ENCODE measurements at regions not wholly inside any gene's neighbourhood (a gene's known extent, or its start where the extent isn't known, plus 50 kb on each side); places are given as distances from the start of the nearest gene placed in this dataset.

GRCh38 chr17:77507111-77507885, 366.5 kb downstream of the SEC14L1 start:
- no peak for DNase-seq

- no peak for DNase-seq
Measured at GRCh38 chr17:77508047-77508715, 367.4 kb downstream of the SEC14L1 start.

GRCh38 chr17:77509089-77509488, 368.3 kb downstream of the SEC14L1 start:
- no peak for DNase-seq

GRCh38 chr17:77509599-77509998, 368.8 kb downstream of the SEC14L1 start:
- no peak for DNase-seq

- DNase-seq, result no peak
Measured at GRCh38 chr17:77510133-77510796, 369.5 kb downstream of the SEC14L1 start.

GRCh38 chr17:77511514-77512061, 370.8 kb downstream of the SEC14L1 start:
- no peak for DNase-seq

GRCh38 chr17:77512062-77512946, 371.5 kb downstream of the SEC14L1 start:
- no peak for DNase-seq

DNA sequence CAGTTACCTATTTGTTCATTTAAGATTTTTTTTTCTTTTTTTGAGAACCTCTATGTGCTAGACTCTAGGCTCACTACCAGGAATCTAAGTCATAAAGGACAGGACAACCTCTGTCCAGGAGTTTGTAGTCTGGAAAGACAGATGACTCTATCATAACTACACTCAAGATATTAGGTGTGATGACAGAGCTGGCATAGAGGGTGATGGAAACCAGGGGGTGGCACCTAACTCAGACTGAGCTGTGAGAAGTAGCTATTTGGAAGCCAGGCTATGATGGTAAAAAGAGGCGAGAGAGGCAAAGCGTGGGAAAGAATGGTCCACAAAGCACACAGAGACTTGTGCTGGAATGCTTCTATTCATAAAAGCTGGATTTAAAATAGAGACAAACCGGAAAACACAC, 372.3 kb downstream of the SEC14L1 start:
- DNase-seq, result no peak

- no peak for DNase-seq
Measured at GRCh38 chr17:77515227-77515626, 374.5 kb downstream of the SEC14L1 start.

GRCh38 chr17:77516902-77517301, 376.1 kb downstream of the SEC14L1 start:
- DNase-seq, result no peak

DNA sequence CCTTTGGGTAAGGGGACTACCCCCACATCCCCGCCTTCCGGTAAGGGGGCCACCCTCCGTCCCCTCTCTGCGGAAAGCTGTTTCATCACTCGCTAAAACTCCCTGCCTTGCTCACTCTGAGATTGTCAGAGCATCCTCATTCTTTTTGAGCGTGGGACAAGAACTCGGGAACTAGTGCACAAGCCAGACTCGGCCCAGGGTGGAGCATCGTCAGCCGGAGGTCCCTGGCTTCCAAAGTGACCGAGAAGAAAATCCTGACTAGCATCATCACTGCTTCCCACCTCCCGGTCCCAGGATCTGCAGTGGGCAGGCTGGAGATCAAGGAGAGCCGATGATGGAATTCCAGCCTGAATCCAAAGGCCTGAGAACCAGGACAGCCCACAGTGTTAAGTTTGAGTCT, 380.3 kb downstream of the SEC14L1 start:
- no peak for DNase-seq

DNA sequence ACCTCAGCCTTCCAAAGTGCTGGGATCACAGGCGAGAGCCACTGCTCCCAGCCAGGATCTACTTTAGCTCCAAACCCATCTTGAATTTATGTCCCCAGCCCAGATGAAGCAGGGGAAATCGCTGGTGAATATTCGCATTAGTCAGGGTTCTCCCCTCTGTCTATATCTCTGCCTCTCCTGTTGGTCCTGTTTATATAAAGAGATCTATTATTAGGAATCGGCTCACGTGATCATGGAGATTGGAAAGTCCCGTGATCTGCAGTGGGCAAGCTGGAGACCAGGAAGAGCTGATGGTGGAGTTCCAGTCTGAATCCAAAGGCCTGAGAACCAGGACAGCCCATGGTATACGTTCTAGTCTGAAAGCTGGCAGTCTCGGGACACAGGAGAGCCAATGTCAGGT, 382.8 kb downstream of the SEC14L1 start:
- no peak for DNase-seq

- DNase-seq, result no peak
Measured at GRCh38 chr17:77526259-77526711, 385.5 kb downstream of the SEC14L1 start.

DNA sequence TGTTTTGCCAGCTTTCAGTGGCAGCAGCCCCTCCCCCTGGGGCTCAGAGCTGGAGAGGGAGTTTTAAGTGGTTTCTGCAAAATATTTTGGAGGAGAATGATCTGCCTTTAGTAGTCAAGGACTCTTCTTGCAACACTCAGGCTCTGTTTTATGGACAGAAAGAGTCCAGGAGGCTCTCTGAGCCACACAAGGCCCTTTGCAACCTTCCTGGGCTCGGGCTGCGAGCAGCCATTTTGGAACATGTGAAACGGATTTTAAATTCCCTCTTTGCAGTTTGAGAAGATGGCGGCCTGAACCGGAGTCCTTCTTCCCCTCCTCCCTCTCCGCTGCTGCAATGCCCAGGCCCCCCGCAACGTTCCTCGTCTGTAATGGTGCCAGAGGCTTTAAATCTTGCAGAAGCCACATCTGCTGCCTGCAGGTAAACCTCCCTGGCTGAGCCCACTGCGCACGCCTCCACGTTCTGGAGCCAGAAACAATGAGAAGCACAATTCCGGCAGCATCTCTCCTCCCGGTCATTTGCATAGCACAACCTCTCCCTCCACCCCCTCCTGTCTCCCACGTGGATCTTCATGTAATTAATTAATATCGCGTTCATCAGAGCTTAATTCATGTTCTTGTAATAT, 386.1 kb downstream of the SEC14L1 start:
- no peak for DNase-seq

DNA sequence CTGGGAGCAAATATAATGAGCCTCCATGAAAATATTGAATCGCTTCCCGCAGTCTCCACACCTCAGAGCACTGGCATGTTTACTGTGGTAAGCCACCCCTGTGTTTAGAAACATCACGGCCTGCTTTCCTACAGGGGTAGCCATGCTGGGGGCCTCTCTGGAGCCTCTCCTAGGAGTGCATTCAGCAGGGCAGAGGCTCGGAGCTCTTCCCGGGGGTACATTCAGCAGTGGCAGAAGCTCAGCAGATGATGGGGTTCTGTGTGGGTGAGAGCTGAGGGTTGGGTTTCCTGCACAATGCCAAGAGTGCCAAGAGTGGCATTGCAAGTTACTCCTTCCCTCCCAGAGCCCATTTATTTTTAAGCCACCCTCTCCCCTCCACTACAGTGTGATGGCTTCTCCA, 386.6 kb downstream of the SEC14L1 start:
- no peak for DNase-seq

GRCh38 chr17:77527836-77528505, 387.2 kb downstream of the SEC14L1 start:
- no peak for DNase-seq

DNA sequence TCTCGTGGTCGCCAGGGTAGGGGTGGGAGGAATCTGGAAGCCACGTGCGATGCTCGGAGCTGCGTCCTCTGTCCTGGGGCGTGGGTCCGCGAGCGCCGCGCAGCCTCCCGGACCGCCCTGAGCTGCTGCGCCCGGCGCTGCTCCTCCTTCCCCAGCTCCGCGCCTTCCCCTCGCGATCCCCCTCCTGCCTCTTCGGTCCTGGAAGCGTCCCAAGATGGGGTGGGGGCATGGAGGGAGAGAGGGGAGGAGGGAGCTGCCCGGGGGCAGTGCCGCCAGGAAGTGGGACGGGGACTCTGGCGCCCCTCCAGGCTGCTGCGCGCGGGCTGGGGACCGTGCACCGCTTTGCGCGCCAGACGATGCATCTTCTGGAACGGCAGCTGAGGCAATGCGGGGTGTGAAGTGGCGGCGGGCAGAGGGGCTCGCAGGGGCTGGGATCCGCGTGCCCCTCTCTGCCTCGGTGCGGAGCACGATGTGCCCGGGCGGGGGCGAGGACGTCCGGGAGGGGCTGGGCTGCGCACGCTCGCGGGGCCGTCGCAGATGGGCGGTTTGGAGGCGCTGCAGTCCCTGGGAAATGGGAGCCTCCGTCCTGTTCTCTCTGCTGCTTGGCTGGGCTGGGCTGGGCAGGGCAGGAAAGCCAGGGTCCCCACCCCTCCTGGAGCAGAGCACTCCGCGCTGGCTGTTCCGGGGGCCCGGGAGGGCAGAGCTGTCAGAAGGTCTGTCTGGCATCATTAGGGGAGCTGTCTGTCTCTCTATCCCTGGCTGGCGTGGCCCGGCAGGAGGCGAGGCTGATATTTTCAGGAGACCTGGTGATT, 388.0 kb downstream of the SEC14L1 start:
- no peak for DNase-seq

DNA sequence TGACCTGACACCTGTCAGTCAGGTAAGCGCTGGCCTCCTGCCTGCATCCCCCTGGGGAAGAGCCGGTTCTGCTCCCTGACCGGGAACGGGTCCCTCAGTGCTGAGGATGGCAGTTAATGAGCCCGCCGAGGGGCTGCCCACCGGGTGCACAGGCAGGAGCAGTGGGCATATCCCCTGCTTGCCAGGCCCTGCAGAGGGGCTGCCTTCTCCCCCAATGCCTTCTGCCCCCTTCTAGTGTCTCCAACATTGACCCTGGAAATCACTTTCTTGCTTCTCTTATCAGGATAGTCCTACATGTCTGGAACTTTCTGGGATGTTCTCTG, 388.5 kb downstream of the SEC14L1 start:
- DNase-seq, result no peak

- DNase-seq, result no peak
Measured at GRCh38 chr17:77530591-77530990, 389.8 kb downstream of the SEC14L1 start.

DNA sequence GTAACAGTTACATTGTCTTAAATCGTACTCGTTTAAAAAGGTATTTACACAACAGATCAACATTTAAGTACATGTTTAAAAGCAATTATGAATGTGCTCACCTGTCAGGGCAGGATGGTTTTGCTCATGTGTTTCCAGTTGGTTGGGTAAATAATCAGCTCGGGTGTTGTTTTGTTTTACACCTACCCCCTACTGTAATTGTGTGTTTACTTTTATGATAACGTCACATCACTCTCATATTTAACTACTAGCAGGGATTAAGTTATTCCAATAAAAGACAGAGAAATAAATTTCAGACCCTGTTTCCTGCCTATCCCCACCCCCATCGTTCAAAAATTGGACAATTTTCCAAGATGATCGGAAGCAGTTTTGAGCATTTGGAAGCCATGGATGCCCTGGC, 390.2 kb downstream of the SEC14L1 start:
- DNase-seq, result no peak

GRCh38 chr17:77531641-77532040, 390.9 kb downstream of the SEC14L1 start:
- DNase-seq, result no peak
